MM.1S (cell line): ENCODE measurements at regions not wholly inside any gene's neighbourhood (a gene's known extent, or its start where the extent isn't known, plus 50 kb on each side); places are given as distances from the start of the nearest gene placed in this dataset.

Source experiments
- EZH2 ChIP-seq: fragments of 300-600 bp; sonication (generic); optimal IDR thresholded peaks from 2 replicates; pipeline ENCODE3; 2017; ENCODE audit warnings: low read depth, mild to moderate bottlenecking, antibody characterized with exemption, low read length, mixed read lengths
- TF ChIP-seq, protein P1 (sequence below): fragments of 300-600 bp; sonication (generic); IDR thresholded peaks from 2 replicates; pipeline ENCODE4 v1.5.1; 2016; ENCODE audit warnings: antibody characterized with exemption, low read length, mixed read lengths

DNA sequence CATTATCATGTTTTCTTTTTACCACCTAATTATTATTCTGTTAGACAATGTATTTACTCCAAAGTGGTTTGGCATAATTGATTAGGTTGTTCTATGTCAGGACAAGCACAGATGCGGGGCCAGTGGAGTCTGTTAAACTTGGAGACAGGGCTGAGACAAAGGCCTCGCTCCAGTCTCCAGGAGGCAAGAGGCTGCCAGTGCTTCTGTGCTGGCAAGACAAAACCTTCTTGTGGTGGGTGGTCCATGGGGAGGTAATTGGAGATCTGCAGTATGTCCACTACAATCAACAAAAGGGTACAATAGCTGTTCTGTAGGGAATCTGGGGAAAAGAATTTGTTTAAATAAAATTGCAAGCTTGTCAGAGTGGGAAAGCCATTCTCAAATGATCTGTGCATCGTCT lies 677.2 kb upstream of the SLC35B3 start:
- TF ChIP-seq, protein P1, sequence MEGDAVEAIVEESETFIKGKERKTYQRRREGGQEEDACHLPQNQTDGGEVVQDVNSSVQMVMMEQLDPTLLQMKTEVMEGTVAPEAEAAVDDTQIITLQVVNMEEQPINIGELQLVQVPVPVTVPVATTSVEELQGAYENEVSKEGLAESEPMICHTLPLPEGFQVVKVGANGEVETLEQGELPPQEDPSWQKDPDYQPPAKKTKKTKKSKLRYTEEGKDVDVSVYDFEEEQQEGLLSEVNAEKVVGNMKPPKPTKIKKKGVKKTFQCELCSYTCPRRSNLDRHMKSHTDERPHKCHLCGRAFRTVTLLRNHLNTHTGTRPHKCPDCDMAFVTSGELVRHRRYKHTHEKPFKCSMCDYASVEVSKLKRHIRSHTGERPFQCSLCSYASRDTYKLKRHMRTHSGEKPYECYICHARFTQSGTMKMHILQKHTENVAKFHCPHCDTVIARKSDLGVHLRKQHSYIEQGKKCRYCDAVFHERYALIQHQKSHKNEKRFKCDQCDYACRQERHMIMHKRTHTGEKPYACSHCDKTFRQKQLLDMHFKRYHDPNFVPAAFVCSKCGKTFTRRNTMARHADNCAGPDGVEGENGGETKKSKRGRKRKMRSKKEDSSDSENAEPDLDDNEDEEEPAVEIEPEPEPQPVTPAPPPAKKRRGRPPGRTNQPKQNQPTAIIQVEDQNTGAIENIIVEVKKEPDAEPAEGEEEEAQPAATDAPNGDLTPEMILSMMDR, result no peak
- TF ChIP-seq EZH2, result no peak
